ENCODE measurements at regions not wholly inside any gene's neighbourhood (a gene's known extent, or its start where the extent isn't known, plus 50 kb on each side); places are given as distances from the start of the nearest gene placed in this dataset.
"Not testable (repeated sequence)": the region's sequence is repeated elsewhere in the genome, so short reads cannot be mapped to it uniquely, and the experiment has no call there.

DNA sequence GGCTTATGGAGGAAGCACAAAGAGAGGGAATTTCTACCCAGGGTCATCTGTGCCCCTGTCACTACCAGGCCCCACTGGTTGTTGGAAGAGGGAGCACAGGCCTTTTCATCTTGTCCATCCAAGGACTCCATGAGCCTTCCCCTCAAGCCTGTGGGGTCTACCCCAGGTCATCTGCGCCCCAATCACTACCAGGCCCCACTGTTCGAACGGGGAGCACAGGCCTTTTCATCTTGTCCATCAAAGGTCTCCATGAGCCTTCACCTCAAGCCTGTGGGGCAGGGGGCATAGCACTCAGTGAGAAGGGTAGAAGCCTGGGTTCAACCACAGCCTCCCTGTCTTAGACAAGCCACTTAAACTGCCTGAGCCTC is 101.5 kb upstream of the CDH5 start:
- no peak for DNase-seq

DNA sequence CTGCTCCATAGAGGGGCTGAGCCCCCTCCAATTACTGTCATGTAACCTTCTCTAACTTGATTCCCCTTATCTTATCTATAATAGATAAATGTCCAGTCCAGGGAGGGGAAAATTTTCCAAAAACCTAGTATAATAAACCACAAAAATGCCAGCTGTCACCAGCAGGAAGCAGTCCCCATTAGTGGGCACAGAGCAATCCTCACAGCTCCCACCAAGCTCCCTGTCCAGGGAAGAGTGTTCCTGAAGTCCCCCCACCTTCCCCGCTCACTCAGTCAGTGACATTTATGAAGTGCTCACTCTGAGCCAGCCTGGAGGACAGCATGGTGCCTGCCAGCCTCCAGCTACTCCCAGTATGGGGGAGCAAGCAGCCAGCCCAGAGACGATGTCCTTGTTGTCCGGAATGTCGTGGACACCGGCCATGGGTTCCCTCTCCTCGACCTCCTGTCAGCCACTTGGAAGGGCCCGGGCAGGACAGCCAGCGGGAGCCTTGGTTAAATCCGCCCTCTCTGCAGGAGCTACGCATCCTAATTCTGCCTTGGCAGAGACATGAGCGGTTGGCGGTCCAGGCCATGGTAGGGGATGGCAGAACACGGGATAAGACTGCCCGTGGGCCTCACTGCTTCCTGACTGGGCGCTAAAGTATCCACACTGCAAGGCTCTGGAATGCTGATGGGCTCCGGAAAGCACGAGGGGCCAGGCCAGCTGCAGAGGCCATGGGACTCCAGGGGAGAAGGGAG is 102.0 kb upstream of the CDH5 start:
- DNase-seq = no peak

DNA sequence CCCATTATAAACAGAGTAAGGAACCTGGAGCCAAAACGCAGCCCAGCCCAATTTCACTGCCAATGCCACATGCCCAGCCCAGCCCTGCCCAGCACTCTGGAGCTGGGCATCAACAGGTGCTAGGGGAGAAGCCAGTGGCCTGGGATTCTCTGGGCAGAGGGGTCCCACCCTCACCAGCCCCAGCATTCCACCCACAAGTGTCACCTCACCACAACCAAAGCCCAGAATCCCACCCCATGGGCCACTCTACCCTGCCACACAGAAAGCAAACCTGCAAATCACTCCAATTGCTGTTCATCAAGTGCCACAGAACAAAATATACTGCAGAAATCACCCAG is 102.5 kb upstream of the CDH5 start:
- DNase-seq = no peak

DNA sequence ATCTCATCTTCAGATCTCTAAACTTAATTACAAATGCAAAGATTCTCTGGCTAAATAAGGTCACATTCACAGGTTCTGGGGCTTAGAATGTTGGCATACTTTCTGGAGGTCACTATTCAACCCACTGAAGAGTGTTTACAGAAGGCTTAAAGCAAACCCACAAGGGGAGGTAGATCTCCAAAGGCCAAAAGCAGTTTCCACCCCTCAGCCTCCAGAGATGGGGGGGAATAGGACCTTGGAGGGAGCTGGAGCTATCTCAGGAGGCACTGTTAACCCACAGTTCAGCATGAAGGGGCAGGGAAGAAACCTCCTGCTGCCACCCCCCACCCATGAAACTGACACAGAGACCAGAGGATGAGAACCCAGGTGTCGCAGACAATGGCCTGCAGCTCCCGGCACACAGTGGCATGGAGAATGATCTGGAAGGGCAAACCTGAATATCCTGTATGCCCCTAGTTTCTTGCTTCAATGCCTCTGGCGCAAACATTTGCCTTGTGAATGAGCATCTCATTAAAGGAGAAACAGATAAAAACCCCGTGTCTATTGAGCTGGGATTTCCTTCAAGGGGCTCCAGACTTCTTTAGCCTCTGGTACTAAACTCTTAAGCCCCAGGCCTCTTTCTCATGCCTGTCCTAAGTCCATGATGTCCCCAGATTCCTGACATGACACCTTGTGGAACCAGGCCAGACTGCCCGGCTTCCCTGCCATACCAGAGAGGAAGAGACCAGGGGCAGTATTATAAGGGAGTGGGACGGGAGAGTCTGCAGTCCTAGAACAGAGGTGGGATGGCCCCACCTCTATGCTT is 103.1 kb upstream of the CDH5 start:
- no peak for DNase-seq

DNA sequence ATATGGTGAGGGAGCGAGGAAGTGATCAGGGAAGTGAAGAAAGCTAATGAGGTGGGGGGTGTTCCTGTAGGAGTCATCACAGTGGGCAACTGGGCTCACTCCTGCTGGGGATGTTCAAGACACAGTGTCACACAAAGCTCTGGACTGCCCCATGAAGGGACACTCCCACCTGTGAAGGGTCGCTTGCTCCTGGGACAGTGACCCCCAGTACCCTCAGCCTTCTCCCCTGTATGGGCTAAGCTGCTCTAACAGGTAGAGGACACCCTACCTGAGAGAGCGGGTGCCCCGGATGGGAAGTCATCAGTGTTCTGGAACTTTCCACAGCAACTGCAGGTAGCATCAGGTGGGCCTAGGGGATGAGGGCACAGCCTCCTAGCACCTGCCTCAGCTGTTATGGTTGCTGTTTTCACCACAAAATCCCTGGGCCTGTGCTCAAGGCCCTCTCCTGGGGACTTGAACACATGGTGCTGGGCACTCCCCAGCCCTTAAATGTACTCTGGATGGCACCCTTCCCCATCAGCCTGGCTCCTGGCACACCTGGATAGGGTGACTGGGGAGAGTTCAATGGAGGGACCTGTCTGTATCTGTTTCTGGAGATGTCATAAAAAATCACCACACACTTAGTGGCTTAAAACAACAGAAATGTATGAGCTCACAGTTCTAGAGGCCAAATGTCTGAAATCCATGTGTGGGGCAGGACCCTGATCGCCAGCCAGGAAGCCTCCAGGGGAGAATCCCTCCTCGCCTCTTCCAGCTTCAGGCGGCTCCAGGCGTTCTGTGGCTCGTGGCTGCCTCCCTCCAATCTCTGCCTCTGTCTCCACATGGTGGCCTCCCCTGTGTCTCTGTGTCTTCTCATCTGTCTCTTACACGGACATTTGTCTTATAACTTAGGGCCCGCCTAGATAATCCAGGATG is 104.0 kb upstream of the CDH5 start:
- no peak for DNase-seq

DNA sequence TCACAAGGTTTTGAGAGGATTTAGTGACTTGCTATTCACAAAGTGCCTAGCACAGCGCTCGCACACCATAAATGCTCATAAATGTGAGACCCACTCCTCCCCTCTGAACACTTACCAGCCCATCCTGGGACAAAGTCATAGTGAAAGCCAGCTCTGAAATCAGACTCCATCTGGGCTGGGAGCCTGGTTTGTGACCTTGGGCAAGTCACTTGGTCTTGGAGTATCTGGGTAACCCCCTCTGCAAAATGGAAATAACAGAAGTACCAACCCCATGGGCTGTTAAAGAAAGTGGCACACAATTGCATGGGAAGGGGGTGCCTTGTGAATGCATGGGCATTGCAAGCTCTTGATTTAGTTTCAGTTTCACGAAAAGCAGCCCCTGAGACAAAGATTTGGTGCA is 104.7 kb upstream of the CDH5 start:
- no peak for DNase-seq

DNA sequence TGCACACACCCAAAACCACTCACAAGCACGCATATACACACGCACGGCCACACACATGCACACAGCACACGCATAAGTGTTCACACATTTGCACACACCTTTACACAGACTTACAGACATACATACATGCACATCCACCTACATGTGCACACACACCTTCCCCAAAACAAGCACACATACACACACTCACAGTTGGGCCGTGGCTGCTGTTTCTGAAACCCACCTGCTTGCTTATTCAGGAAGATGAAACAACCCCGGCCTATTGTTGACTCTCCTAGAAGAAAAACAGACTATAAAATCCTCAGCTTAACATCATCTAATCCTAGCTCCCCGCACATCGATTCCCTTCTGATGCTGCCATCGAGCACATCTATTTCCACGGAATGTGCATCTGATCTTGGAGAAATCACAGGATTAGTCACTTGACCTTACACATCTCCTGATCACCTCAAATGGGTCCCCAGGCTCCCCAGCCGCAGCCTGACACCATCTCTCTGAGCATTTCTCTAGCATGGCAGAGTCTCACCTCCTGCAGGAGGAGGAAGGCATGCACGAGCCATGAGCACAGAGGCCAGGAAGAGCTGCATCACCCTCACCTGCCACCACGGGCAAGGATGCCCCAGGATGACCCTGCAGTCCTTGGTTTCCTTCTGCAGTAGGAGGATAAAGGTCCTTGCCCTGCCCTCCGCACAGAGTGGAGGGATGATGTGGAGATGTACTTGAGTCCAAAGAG is 105.8 kb upstream of the CDH5 start:
- no peak for DNase-seq

DNA sequence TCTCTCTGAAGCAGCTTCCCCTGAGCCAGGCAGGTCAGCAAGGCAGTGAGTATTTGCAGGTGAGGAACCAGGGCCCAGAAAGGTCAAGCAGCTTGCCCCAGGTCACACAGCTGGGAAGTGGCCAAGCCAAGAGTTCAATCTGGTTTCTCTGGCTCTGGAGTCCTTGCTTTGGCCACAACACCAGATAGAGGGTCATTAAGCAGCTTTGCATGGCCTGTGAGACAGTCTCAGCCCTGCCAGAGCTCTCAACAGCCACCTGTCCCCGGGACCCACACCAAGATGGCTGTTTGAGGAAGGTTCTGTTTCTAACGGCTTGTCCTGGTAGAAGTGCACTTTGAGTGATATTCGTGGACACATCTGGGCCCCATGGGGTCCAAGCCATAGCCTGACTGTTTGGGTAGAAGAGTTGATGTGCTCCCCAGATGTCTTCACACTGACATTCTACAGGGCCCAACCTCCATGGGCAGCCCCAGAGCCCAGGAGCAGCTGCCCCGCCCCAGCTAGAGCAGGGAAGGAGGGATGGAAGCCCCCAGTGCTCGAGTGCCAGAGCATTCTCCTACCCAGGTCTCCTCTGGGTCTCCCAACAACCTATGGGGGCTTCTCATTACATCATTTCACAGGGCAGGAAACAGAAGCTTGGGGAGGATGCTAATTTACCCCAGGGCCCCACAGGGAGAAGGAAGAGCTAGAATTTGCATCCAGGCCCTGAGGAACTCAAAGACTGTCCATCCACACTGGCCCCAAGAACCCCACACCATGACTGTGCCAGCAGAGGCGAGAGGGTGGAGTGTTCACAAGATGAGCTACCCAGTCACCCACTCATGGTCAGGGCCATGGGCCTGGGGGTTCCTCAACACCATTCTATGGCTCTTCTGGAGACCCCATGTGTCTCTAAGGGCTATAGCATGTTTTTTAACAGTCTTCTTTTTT is 107.3 kb upstream of the CDH5 start:
- DNase-seq = no peak

DNA sequence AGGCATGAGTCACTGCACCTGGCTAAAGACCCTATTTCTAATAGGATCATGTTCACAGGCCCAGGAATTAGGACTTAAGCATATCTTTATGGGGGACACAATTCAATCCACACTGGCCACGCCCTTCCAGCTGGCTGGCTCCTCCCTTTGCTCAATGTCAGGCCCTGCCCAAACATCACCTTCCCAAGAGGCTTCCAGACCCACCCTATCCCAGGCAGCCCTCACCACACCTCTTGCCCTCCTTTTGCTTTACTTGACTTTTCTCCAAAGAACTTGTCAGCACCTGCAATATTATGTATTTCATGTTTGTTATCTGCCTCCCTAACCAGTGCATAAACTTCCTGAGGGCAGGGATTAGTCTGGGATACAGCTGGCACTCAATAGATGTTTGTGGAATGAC is 109.6 kb upstream of the CDH5 start:
- DNase-seq = no peak

DNA sequence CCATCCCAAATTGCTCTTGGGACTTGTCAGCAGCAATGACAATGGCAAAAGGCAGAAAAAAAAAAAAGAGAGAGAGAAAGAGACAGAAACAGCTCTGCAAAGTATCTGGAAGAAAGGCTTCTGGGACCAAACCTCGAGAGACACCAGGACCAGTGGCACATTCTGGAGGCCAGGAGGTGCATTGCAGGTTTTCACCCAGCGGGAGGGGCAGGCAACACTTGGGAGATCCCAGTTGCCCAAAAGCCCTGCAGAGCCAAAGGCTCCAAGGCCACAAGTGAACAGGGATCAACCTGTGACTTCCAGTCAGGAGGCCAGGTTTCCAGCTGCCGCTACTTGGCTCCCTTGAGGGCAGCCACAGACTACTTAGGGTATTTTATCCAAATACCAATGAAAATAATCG is 110.8 kb upstream of the CDH5 start:
- DNase-seq = no peak

DNA sequence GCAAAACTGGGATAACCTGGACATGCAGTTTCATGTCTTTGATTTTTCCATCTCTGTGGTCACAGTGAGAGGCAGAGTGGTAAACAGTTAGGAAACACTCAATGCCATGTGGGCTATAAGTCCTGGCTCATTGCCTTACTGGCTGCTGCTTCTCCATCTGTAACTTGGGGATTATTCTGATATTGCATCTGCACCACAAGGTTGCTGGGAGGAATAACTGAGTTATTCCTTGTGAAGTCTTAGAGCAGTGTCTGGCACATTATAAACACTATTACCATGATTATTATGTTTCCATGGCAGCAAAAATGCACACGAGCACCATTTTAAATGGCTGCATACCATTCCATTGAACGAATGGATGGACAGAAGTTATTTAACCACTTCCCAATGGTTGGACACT is 111.7 kb upstream of the CDH5 start:
- no peak for DNase-seq

DNA sequence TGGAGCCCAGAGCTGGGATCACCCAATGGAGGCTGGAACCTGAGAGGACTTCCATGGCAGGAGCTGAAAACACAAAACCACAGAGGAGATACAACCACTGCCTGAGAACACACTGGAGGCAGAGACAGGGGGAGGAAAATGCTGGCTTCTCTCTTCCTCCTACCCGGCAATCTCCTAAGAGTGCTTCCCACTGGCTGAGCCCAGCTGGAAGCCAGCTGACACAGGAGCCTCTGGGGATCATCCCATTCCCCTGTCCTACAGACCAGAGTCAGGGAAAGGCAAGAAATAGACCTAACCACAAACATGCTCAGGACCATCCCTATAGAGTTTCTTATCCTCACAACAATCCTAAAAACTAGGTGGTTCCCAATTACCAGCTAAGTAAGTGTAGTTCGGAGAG is 112.4 kb upstream of the CDH5 start:
- no peak for DNase-seq

DNA sequence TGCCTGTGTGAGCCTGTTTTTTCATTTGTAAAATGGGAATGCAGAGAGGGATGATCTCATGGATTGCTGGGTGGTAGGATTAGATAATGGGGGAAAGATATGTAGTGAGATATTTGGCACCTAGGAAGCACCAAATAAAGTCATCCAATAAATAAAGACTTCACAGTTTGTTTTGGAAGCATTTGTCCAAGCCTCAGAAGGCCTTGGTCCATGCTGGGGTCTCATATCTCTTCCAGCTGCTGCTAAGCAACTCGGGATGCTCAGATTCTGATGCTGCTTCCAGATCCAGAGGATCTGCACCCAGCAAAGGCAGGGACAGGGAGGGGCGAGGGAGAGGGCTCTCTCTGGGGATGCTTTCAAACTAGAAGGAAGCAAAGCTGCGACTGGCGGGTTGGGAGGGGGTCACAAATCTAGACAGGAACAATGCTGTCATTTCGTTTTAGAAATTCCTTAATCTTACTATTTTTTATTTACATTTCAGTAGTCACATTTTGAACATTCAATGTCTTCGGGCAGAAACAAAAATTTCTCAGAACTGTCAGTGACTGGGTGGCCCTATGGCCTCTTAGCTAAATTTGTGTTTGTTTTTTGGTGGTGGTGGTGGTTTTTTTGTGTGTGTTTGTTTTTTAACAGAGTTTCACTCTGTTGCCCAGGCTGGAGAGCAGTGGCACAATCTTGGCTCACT is 114.9 kb upstream of the CDH5 start:
- DNase-seq = no peak

DNA sequence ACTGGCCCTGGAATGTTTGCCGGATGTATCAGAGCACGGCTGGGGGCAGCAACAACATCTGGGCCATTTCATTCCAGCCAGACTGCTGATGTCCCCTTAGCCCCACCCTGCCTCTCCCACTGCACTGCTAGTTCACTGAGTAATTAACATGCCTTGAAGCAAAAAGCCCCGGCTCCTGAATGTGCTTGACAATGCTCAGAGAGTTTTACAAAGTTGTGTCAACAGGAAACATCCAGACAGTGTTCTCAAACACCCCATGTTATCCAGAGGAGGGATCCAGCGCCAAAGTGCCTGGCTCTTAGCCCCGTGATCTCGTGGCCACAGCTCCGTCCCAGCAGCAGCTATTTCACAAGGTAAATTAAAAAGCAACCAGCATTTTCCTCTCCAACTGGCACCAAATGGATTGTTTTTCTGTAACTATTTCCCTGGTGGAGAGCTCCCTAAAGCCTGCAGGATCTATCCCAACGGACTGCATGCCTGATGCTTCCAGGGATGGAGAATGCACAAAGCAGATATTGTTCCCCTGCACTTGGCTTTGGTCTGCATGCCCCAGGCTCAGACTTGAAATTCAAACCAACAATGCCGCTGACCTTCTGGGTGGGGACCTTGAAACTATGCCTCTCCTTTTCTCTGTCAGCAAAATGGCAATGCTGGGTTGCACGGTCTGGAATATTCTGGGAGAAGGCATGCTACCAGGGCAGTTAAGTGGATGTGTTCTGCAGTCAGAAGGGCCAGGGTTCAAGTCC is 115.6 kb upstream of the CDH5 start:
- DNase-seq = no peak

DNA sequence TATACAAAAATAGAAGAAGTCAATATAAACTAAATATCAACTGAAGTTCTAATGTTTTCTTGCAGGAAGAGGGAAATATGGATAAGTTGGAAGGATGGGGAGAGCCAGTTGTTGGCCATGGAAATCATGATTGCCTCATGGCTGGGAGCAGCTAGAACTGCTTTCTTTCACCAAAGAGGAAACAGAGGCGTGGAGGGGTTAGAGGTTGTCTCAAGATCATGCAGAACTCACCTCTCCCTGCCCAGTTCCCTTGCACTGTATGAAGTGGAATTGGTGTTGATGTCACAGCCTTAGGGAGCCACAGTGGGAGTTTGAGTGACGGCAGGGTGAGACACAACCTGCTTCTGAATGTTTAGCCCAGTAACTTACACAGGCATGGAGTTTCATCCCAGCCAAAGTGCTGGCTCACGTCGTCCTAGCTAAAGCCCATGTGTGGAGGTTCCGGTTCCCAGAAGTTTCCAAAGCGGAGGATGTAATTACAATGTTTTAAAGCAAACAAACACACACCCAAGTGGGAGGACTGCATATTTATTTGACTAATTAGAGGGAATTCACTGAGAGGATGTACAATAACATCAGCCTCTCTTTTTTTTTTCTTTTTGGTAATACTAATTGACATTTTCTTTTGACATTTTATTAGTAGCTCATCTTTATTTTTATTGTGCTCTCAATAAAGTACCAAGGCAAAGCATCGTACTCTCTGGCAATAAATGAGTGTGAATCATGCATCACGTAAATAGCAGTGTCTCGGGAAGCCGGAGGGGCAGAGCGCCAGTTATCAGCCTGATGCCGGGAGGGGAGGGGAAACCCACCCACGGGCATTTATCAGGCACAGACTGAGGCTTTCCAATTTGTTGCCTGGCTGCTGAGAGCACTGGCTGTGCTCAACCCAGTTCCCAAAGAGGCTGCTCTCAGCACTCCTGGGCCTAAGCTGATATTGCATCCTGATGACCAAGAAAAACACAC is 118.7 kb upstream of the CDH5 start:
- DNase-seq = no peak

DNA sequence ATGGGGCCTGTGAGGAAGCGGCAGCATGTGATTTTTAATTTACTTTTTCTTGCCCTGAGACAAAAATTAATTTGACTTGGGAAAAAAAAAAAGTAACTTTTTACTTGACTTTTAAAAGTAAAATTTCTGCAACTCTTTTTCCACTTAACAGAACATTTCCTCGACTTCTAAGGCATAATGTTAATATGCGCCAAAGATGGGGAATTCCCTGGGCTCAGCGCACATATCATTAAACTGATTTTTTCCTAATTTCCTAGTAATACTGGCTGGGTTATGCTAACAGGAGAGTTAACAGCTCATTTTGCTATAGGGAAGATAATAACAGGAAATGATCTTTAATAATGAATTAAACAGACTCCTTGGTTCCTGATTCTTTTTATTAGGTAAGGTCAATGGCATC is 120.6 kb upstream of the CDH5 start:
- no peak for DNase-seq

DNA sequence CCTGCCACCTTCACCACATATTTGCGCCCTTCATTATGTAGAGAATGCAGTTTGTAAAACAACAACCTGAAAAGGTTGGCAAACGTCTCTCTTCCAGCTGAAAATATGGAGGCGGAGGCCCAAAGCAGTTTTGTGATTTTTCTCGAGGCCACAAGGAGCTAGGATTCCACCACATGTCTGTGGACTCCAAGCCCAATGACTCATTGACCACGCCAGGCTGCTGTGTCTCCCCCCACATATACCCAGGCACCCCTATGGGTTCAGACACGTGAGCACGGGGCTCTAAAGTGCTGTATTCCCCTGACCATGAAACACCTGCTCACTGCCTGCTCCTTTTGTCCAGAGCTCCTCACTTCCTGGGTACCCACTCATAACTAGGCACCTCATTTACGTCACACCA is 121.4 kb upstream of the CDH5 start:
- DNase-seq = no peak

DNA sequence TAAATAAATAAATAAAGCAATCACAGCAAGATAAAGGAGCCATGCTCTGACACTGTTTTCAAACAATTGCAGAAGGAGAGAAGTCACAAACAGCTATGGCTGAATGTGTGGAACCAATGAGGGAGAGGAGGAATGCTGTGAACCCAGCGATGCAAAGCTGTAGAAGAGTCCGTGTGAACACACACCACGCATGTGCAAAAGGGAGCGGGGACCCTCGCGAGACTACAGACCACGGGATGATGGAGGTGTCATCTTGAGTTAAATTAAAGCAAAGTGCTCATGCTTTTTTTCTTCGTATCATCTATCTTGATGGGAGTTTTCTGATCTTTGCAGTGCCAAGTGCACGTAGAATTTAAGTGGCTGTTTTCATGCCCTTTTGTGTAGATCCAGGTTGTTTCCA is 123.8 kb upstream of the CDH5 start:
- DNase-seq = no peak

DNA sequence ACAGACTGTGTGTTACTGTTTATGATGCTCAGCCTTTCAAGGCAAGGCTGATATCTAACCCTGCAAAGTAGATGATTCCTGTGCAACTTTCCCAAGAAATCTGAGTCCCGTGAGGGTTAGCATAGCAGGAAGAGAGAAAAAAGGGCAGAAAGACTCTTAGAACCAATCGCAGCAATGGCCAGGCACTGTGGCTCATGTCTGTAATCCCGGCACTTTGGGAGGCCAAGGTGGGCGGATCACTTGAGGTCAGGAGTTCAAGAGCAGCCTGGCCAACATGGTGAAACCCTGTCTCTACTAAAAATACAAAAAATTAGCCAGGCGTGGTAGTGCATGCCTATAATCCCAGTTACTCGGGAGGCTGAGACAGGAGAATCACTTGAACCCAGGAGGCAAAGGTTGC is 124.3 kb upstream of the CDH5 start:
- not testable (repeated sequence) for DNase-seq

Measured in activated CD4-positive, alpha-beta T cell treated with anti-CD3 and anti-CD28 coated beads, Interleukin-2, amount 50 U/mL, for 4 hours (primary cell).